DMS 273 treated with DMSO at 0.1 percent for 48 hours (cell line): ENCODE measurements at regions not wholly inside any gene's neighbourhood (a gene's known extent, or its start where the extent isn't known, plus 50 kb on each side); places are given as distances from the start of the nearest gene placed in this dataset.

Source experiments
- DNase-seq: peaks from one replicate; lab custom pipeline; 2025; lab: John Stamatoyannopoulos, UW

DNA sequence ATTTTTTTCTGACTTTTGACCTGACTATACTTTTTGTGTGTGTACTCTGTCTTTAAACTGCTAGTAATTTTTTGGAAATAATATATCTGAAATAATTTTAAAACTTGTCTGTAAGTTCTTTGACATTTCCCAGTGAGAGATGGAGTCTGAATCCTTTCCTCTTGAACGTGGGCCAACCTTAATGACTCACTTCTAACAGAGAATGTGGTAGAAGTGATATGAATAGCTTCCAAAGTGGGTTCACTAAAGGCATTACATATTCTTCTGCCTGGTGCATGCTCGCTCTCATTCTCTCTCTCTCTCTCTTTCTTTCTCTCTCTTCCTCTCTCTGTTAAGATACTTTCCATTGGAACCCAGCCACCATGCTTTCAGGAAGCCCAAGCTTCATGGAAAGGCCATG, 108.7 kb upstream of the FERMT1 start:
- no peak for DNase-seq

DNA sequence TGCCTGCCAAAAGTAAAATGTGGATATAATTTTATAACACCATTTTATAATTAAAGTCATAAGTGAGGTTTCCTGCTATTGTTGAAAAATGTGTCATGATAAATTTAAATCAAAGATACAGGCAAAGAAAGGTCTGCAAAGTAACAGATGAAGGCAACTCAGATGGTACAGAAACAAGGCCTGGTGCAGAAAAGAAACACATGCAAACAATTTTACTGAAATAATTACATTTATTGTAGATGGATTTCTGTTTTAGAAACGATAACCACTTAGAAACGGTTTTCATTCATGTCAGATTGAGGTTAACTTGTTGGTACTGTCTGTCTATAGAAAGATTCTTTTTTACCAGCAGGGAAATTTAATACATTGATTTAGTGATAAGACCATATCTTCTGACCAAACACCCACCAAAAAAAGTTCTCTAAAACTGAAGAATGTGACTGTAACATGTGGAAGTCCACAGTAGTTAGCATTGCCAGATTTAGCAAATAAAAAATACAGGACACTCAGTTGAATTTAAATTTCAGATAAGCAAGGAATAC, 105.5 kb upstream of the FERMT1 start:
- no peak for DNase-seq

DNA sequence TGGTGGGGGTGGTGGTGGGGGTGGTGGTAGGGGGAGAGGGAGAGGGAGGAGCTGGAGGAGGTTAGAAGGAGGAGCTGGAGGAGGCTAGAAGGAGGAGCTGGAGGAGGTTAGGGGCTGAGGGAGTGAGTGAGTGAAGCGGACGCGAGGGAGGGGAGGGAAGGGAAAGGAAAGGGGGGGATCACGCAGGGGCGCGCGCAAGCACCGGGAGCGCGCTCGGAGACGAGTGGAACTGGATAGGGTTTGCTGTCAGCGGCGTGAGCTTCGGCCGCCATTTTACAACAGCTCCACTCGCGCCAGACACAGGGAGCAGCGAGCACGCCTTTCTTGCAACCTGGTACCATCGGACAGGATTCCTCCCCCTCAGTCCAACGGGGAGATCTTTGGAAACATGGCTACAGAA, 90.5 kb upstream of the FERMT1 start:
- DNase-seq, result no peak

DNA sequence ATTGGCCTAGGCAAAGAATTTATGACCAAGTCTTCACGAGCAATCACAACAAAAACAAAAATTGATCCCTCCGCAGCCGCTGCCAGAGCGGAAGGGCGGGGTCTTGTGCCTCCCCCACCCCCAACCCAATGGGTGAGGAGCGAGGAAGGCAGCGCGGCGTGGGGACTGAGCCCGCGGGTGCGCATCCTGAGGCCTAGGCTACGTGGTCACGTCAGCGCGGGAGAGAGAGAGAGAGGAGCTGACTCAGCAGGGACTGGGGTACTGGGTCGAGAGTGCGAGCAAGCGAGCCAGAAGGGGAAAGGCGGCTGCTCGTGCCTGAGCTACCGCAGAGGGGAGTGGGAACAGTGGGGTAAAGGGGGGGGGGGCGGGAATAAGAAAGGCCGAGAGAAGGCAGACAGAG, 90.1 kb upstream of the FERMT1 start:
- no peak for DNase-seq

DNA sequence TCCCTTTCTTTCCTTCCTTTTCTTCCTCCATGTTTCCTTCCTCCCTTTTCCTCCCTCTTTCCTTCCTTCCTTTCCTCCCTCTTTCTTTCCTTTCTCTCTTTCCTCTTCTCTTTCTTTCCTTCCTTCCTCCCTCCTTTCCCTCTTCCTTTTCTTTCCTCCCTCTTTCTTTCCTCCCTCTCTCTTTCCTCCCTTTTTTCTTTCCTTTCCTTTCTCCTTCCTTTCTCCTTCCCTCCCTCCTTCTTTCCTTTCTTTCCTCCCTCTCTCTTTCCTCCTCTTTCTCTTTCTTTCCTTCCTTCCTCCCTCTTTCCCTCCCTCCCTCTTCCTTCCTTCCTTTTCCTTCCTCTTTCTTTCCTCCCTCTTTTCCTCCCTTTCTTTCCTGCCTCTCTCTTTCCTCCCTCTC, 86.3 kb upstream of the FERMT1 start:
- no peak for DNase-seq

DNA sequence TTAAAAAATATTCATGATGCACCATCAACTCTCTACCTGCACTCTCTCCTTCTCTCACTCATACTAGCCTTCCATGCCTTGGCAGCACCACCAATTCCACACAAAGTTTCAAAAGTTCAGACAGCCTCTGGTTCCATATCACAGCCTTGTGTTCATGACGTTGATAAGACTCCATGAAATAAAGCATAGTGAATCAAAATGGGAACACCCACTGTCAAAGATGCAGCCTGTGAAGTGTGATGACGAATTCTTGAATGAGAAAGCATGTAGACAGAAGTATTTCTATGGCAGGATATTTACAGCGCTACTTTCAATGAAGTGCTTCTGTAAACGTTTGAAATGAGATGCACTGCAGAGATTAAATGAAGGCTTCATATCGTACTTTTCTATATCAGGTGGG, 77.3 kb upstream of the FERMT1 start:
- DNase-seq, result no peak

DNA sequence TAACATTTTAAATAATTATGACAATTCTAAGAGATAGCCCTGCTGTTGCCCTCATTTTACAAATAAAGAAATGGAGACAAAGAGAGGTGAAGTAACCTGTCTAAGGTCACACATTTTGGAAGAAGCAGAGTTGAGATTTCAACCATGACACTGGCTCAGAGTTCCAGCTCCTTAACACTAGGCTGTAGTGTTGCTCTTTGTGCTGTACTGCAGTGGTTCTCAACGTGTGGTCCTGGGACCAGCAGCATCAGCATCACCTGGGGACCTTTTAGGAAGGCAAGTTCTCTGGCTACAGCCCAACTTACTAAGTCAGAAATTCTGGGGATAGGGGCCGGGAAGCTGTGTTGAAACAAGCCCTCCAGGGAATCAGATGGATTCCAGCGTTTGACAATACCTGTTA, 62.4 kb upstream of the FERMT1 start:
- DNase-seq, result no peak

DNA sequence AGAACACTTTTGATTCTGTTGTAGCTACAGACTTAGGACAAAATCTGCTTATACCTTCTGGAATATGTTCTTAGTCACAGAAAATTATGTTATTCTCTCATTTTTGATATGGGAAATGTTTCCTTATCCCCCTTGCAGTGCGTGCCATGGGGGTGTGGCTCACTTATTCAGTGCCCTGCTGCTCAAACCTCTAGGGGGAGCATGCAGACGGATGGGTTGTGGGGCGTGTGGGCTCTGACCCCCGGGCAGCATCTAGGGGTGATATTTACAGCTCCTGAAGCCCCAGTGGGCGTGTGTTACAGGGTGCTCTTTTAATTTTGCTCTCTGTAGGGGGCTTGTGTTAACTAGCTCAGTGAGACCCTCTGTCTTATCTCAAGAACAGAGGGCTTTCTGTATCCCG, 61.3 kb upstream of the FERMT1 start:
- no peak for DNase-seq

DNA sequence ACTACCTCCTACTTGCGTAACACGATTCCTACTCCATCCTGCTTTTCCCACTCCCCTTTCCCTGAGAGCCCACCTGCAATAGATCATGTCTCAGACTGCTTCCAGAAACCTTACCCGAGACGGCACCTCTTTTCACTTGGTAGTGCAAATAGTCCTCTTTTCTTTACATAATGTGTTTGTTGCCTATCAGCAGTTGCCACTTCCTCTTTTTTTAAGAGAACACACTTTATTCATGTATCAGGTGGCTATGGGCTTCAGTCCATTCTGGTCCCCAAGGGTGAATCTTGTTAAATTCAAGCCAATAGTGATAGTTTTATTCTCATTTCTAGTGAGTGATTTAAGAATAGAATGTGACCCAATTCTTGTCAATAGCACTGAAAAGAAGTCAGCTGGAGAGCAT, 57.7 kb upstream of the FERMT1 start:
- no peak for DNase-seq

DNA sequence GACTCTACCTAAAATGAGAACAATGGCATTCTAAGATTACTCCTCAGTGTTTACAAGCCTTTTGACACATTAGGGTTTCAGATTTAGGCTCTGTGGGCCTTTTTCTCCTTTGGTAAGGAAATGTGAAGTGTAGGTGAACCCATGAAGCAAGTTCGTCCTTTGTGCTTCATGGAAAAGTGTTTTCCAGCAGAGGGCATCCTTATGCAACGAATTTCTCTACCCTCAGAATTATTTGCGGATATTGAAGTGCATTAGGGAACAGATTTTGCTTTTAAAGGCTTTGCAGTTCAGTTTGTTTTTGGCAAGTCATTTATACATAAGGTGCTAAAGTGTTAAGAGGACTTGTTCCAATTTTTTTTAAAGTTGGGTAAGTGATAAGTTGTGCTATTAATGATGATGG, 55.7 kb upstream of the FERMT1 start:
- DNase-seq, result no peak

DNA sequence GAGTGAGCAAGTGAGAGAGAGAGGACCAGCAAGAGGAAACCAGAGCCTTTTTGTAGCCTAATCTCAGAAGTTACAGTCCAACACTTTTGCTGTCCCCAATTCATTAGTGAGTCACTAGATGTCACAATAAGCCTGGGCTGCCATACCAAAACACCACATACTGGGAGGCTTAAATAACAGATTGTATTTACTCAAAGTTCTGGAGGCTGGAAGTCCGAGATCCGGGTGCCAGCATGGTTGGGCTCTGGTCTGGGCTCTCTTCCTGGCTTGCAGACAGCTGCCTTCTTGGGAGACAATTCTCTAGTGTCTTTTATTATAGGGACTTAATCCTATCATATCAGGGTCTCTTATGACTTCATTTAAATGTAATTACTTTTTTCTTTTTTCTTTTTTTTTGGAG, 50.7 kb upstream of the FERMT1 start:
- no peak for DNase-seq
